RWPE2 (cell line): ENCODE measurements at regions not wholly inside any gene's neighbourhood (a gene's known extent, or its start where the extent isn't known, plus 50 kb on each side); places are given as distances from the start of the nearest gene placed in this dataset.

ENCODE experiments used
- ATAC-seq: fragments of 200-7000 bp; cut with Tn5 transposase; 3 replicates; pipeline ENCODE4 v1.9.1; 2021; ENCODE audit warnings: low read depth
- DNase-seq: peaks from one replicate; pipeline ENCODE4 v3.0.0-alpha.2; 2020; ENCODE audit warnings: low spot score
- H3K27ac ChIP-seq: fragments of 450-650 bp; 2 replicates; pipeline ENCODE4 v1.5.1; 2017; ENCODE audit warnings: mild to moderate bottlenecking; ENCODE audit not compliant: poor library complexity, severe bottlenecking
- H3K27me3 ChIP-seq: fragments of 250-450 bp; sonication (Bioruptor Pico); 2 replicates; pipeline ENCODE4 v1.5.1; 2021; ENCODE audit warnings: mild to moderate bottlenecking, moderate library complexity; ENCODE audit not compliant: insufficient read depth, poor library complexity, severe bottlenecking
- H3K36me3 ChIP-seq: fragments of 250-450 bp; sonication (Bioruptor Pico); 2 replicates; pipeline ENCODE4 v1.5.1; 2020; ENCODE audit warnings: low read depth, mild to moderate bottlenecking, moderate library complexity
- H3K4me1 ChIP-seq: fragments of 250-450 bp; sonication (Bioruptor Pico); 2 replicates; pipeline ENCODE4 v1.5.1; 2021; ENCODE audit warnings: mild to moderate bottlenecking, moderate library complexity; ENCODE audit not compliant: insufficient read depth, poor library complexity, severe bottlenecking
- H3K4me3 ChIP-seq: fragments of 250-450 bp; sonication (Bioruptor Pico); 2 replicates; pipeline ENCODE4 v1.5.1; 2021; ENCODE audit warnings: mild to moderate bottlenecking, moderate library complexity; ENCODE audit not compliant: severe bottlenecking
- H3K9me3 ChIP-seq: fragments of 250-450 bp; sonication (Bioruptor Pico); 2 replicates; pipeline ENCODE4 v1.5.1; 2021; ENCODE audit warnings: mild to moderate bottlenecking, moderate library complexity; ENCODE audit not compliant: severe bottlenecking
- CTCF ChIP-seq: fragments of 450-650 bp; IDR thresholded peaks from one replicate; pipeline ENCODE4 v1.5.1; 2017; ENCODE audit warnings: mild to moderate bottlenecking, moderate library complexity; ENCODE audit not compliant: poor library complexity, severe bottlenecking

- DNase-seq = no peak
- Histone ChIP-seq H3K9me3 (no peaks in the 10 kb centered on the region), H3K27ac (no peak overlapping the region), H3K4me1 (no peaks in the 10 kb centered on the region), H3K4me3 (no peak overlapping the region), H3K36me3 (no peaks in the 10 kb centered on the region), H3K27me3 (no peaks in the 10 kb centered on the region)
- no peak for TF ChIP-seq CTCF
- ATAC-seq = no peak
Observed at GRCh38 chr1:213329406-213330008, 278.5 kb downstream of the RPS6KC1 start.

GRCh38 chr1:213330281-213330680 lies 279.2 kb downstream of the RPS6KC1 start:
- no peaks in the 10 kb centered on the region for H3K9me3 ChIP-seq
- no peak overlapping the region for H3K4me3 ChIP-seq
- no peaks in the 10 kb centered on the region for H3K27me3 ChIP-seq
- H3K4me1 ChIP-seq = no peaks in the 10 kb centered on the region
- no peak for TF ChIP-seq CTCF
- DNase-seq = no peak
- no peak overlapping the region for H3K27ac ChIP-seq
- H3K36me3 ChIP-seq = no peaks in the 10 kb centered on the region
- ATAC-seq = no peak

GRCh38 chr1:213331631-213332175 lies 280.7 kb downstream of the RPS6KC1 start:
- no peak overlapping the region for H3K27ac ChIP-seq
- no peak for TF ChIP-seq CTCF
- no peak for ATAC-seq

GRCh38 chr1:213332491-213332890 lies 281.4 kb downstream of the RPS6KC1 start:
- no peaks in the 10 kb centered on the region for H3K36me3 ChIP-seq
- TF ChIP-seq CTCF = no peak
- DNase-seq = no peak
- no peak overlapping the region for H3K27ac ChIP-seq
- no peak overlapping the region for H3K4me3 ChIP-seq
- no peaks in the 10 kb centered on the region for H3K27me3 ChIP-seq
- H3K9me3 ChIP-seq = no peaks in the 10 kb centered on the region
- no peak for ATAC-seq
- H3K4me1 ChIP-seq = no peaks in the 10 kb centered on the region

More at GRCh38 chr1:213331631-213332175, 280.7 kb downstream of the RPS6KC1 start:
- Histone ChIP-seq H3K4me1 (no peaks in the 10 kb centered on the region), H3K9me3 (no peaks in the 10 kb centered on the region), H3K36me3 (no peaks in the 10 kb centered on the region), H3K4me3 (no peak overlapping the region), H3K27me3 (no peaks in the 10 kb centered on the region)
- no peak for DNase-seq

GRCh38 chr1:213333121-213333520 lies 282.1 kb downstream of the RPS6KC1 start:
- ATAC-seq (no peak), DNase-seq (no peak)
- H3K36me3 ChIP-seq = no peaks in the 10 kb centered on the region
- no peak for TF ChIP-seq CTCF
- H3K27me3 ChIP-seq = no peaks in the 10 kb centered on the region
- H3K4me1 ChIP-seq = no peaks in the 10 kb centered on the region
- H3K4me3 ChIP-seq = no peak overlapping the region
- H3K9me3 ChIP-seq = no peaks in the 10 kb centered on the region
- no peak overlapping the region for H3K27ac ChIP-seq
